HK-2 (cell line): ENCODE measurements at regions not wholly inside any gene's neighbourhood (a gene's known extent, or its start where the extent isn't known, plus 50 kb on each side); places are given as distances from the start of the nearest gene placed in this dataset.
"Not testable (repeated sequence)": the region's sequence is repeated elsewhere in the genome, so short reads cannot be mapped to it uniquely, and the experiment has no call there.

ENCODE experiments used
- DNase-seq: peaks from one replicate; pipeline ENCODE4 v3.0.0-alpha.2; 2018; ENCODE audit not compliant: unreplicated experiment

GRCh38 chr5:89566340-89566739, 683.4 kb upstream of the MEF2C start:
- no peak for DNase-seq

- DNase-seq, result no peak
Measured at GRCh38 chr5:89560696-89561095, 677.7 kb upstream of the MEF2C start.

- peak; percentile 17 for DNase-seq
Measured at GRCh38 chr5:89556215-89556913, 673.4 kb upstream of the MEF2C start.

GRCh38 chr5:89546657-89547056, 663.7 kb upstream of the MEF2C start:
- DNase-seq, result no peak

- DNase-seq, result no peak
Measured at GRCh38 chr5:89545626-89546025, 662.6 kb upstream of the MEF2C start.

GRCh38 chr5:89545076-89545475, 662.1 kb upstream of the MEF2C start:
- no peak for DNase-seq

GRCh38 chr5:89542736-89543135, 659.8 kb upstream of the MEF2C start:
- no peak for DNase-seq

GRCh38 chr5:89537800-89538199, 654.8 kb upstream of the MEF2C start:
- DNase-seq, result no peak

GRCh38 chr5:89536020-89536419, 653.0 kb upstream of the MEF2C start:
- DNase-seq, result no peak

GRCh38 chr5:89535411-89535810, 652.4 kb upstream of the MEF2C start:
- no peak for DNase-seq

- DNase-seq, result no peak
Measured at GRCh38 chr5:89534331-89534730, 651.3 kb upstream of the MEF2C start.

- no peak for DNase-seq
Measured at GRCh38 chr5:89524785-89525184, 641.8 kb upstream of the MEF2C start.

GRCh38 chr5:89523867-89524266, 640.9 kb upstream of the MEF2C start:
- not testable (repeated sequence) for DNase-seq

GRCh38 chr5:89520771-89521170, 637.8 kb upstream of the MEF2C start:
- no peak for DNase-seq

GRCh38 chr5:89513299-89514044, 630.5 kb upstream of the MEF2C start:
- no peak for DNase-seq

GRCh38 chr5:89504051-89504450, 621.1 kb upstream of the MEF2C start:
- no peak for DNase-seq

GRCh38 chr5:89499787-89500186, 616.8 kb upstream of the MEF2C start:
- no peak for DNase-seq

- no peak for DNase-seq
Measured at GRCh38 chr5:89498699-89499098, 615.7 kb upstream of the MEF2C start.

- no peak for DNase-seq
Measured at GRCh38 chr5:89493414-89493813, 610.4 kb upstream of the MEF2C start.

GRCh38 chr5:89484962-89485361, 602.0 kb upstream of the MEF2C start:
- DNase-seq, result no peak

GRCh38 chr5:89480406-89481007, 597.5 kb upstream of the MEF2C start:
- no peak for DNase-seq

- DNase-seq, result no peak
Measured at GRCh38 chr5:89478851-89479250, 595.9 kb upstream of the MEF2C start.

GRCh38 chr5:89473196-89473595, 590.2 kb upstream of the MEF2C start:
- DNase-seq, result no peak
